Brain microvascular endothelial cell (primary cell): ENCODE measurements at regions not wholly inside any gene's neighbourhood (a gene's known extent, or its start where the extent isn't known, plus 50 kb on each side); places are given as distances from the start of the nearest gene placed in this dataset.

Source experiments
- DNase-seq: peaks from one replicate; pipeline ENCODE4 v3.0.0-alpha.2; 2020
- H3K27ac ChIP-seq: fragments of 250-450 bp; sonication (Bioruptor Pico); 2 replicates; pipeline ENCODE4 v1.5.1; 2020; ENCODE audit warnings: mild to moderate bottlenecking, moderate library complexity
- H3K27me3 ChIP-seq: fragments of 250-450 bp; sonication (Bioruptor Pico); replicated peaks from 2 replicates; pipeline ENCODE4 v1.5.1; 2020; ENCODE audit warnings: mild to moderate bottlenecking
- H3K36me3 ChIP-seq: fragments of 250-450 bp; sonication (Bioruptor Pico); replicated peaks from 2 replicates; pipeline ENCODE4 v1.5.1; 2020; ENCODE audit warnings: mild to moderate bottlenecking
- H3K4me3 ChIP-seq: 2 replicates; pipeline ENCODE4 v1.5.1; 2011; ENCODE audit warnings: low read depth, mild to moderate bottlenecking, control low read depth, low read length, moderate library complexity
- in situ Hi-C: cut with HindIII; loops from 2 replicates; pipeline ENCODE4 v1.10.0; 2017; ENCODE audit warnings: low sequenced_read_pairs, low pct_ligation_motif_present
- TF ChIP-seq, protein P1 (sequence below): IDR thresholded peaks from 2 replicates; pipeline ENCODE4 v1.5.1; 2011; ENCODE audit warnings: low read depth, mild to moderate bottlenecking, moderate library complexity, low read length, control low read depth, inconsistent platforms; ENCODE audit errors: missing control alignments

GRCh38 chr7:136347488-136347887 lies 370.3 kb upstream of the MTPN start:
- TF ChIP-seq, protein P1, sequence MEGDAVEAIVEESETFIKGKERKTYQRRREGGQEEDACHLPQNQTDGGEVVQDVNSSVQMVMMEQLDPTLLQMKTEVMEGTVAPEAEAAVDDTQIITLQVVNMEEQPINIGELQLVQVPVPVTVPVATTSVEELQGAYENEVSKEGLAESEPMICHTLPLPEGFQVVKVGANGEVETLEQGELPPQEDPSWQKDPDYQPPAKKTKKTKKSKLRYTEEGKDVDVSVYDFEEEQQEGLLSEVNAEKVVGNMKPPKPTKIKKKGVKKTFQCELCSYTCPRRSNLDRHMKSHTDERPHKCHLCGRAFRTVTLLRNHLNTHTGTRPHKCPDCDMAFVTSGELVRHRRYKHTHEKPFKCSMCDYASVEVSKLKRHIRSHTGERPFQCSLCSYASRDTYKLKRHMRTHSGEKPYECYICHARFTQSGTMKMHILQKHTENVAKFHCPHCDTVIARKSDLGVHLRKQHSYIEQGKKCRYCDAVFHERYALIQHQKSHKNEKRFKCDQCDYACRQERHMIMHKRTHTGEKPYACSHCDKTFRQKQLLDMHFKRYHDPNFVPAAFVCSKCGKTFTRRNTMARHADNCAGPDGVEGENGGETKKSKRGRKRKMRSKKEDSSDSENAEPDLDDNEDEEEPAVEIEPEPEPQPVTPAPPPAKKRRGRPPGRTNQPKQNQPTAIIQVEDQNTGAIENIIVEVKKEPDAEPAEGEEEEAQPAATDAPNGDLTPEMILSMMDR, result no peak
- Histone ChIP-seq H3K27me3 (no peaks in the 10 kb centered on the region), H3K36me3 (no peaks in the 10 kb centered on the region), H3K4me3 (no peak overlapping the region), H3K27ac (no peak overlapping the region)
- in situ Hi-C loops, result no loop called here
- no peak for DNase-seq

DNA sequence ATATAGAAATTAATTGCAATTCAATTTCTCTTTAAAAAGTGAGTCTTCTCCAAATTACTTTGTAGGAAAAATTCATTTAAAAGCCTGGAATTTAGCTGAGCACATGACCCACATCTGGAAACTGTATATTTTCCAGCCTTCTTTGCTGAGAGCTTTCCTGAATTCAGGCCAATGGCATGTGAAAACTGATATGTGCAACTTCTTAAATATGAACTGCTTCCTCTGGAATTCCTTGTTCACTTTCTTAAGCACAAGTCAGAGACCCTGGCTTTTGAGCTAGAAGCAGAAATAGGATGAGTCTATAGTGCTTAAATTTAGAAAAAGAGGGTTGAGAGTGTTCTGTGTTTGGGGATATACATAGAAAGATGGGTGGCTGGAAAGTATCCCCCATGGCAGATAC lies 365.1 kb upstream of the MTPN start:
- TF ChIP-seq, protein P1, result no peak
- in situ Hi-C loops, result no loop called here

GRCh38 chr7:136339464-136339863 lies 362.3 kb upstream of the MTPN start:
- TF ChIP-seq, protein P1, result no peak
- no peak overlapping the region for H3K4me3 ChIP-seq
- no peak for DNase-seq
- no peak overlapping the region for H3K27ac ChIP-seq
- H3K36me3 ChIP-seq, result no peaks in the 10 kb centered on the region
- in situ Hi-C loops, result no loop called here
- H3K27me3 ChIP-seq, result no peaks in the 10 kb centered on the region

More for the DNA sequence above, 365.1 kb upstream of the MTPN start:
- no peaks in the 10 kb centered on the region for H3K27me3 ChIP-seq
- H3K4me3 ChIP-seq, result no peak overlapping the region
- no peak overlapping the region for H3K27ac ChIP-seq
- DNase-seq, result no peak
- H3K36me3 ChIP-seq, result no peaks in the 10 kb centered on the region

DNA sequence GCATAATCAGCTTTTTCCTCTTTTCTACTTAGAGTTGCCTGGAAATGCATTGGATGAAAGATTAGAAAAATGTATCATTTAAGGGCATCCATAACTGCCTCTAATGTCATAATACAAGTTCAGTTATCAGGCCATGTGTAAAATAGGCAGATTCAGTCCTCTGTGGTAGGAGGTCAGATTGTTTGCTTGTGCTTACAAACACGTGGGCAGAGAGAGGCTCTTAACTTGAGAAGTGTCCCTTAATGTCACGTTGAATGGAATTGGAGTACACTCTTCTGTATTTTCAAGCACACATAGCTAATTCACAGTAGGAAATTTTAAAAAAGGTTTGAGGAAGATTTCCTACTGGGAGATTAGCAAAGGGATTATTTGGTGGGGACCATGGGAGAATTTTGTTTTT lies 359.8 kb upstream of the MTPN start:
- Histone ChIP-seq H3K36me3 (no peaks in the 10 kb centered on the region), H3K4me3 (no peak overlapping the region), H3K27me3 (no peaks in the 10 kb centered on the region), H3K27ac (no peak overlapping the region)
- in situ Hi-C loops, result no loop called here
- TF ChIP-seq, protein P1, result no peak
- DNase-seq, result no peak

DNA sequence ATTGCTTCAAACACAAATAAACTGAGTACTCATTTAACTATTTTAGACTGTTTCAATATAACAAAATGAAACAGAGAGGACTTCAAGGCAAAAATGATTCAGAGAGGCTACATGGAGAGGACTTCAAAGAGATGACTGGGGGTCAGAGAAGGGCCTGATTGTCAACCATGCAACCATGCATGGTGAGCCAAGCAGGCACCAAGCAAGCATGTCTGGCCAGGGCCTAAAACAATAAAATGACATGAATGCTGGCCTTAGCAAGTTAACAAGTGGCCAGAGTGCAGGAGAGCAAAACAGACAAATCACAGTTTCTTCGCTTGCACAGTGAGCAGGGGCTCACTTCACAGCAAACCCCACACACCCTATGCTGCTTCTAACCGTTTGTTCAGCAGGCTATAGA lies 356.5 kb upstream of the MTPN start:
- TF ChIP-seq, protein P1, result no peak
- DNase-seq, result no peak
- Histone ChIP-seq H3K36me3 (no peaks in the 10 kb centered on the region), H3K27ac (no peak overlapping the region), H3K4me3 (no peak overlapping the region), H3K27me3 (no peaks in the 10 kb centered on the region)
- in situ Hi-C loops, result no loop called here

- no peak for DNase-seq
- H3K27ac ChIP-seq, result no peak overlapping the region
- H3K36me3 ChIP-seq, result no peaks in the 10 kb centered on the region
- no peak overlapping the region for H3K4me3 ChIP-seq
- in situ Hi-C loops, result no loop called here
- no peaks in the 10 kb centered on the region for H3K27me3 ChIP-seq
- TF ChIP-seq, protein P1, result no peak
These were observed 349.0 kb upstream of the MTPN start for GRCh38 chr7:136326045-136326609.
